IMR-90 (cell line): ENCODE measurements at regions not wholly inside any gene's neighbourhood (a gene's known extent, or its start where the extent isn't known, plus 50 kb on each side); places are given as distances from the start of the nearest gene placed in this dataset.

Experiments used
- MAFK ChIP-seq: IDR thresholded peaks from 2 replicates; pipeline ENCODE4 v1.6.1; 2012; ENCODE audit warnings: low read depth, low read length, improper control_type of control experiment
- POLR2A ChIP-seq: IDR thresholded peaks from 2 replicates; pipeline ENCODE4 v1.6.1; 2012; ENCODE audit warnings: mild to moderate bottlenecking, low read depth, low read length
- TF ChIP-seq, protein P1 (sequence below): fragments of 150-350 bp; IDR thresholded peaks from 2 replicates; pipeline ENCODE4 v1.6.1; 2016; ENCODE audit warnings: low read depth, mild to moderate bottlenecking, low read length, moderate library complexity, borderline replicate concordance
- TF ChIP-seq, protein P2 (sequence below): conservative IDR thresholded peaks from 2 replicates; pipeline ENCODE4 v1.5.1; 2012; ENCODE audit warnings: mild to moderate bottlenecking, low read depth, low read length, improper control_type of control experiment

GRCh38 chr4:68735106-68735505 lies 64.7 kb upstream of the UGT2B15 start:
- TF ChIP-seq POLR2A, result no peak
- TF ChIP-seq, protein P1, sequence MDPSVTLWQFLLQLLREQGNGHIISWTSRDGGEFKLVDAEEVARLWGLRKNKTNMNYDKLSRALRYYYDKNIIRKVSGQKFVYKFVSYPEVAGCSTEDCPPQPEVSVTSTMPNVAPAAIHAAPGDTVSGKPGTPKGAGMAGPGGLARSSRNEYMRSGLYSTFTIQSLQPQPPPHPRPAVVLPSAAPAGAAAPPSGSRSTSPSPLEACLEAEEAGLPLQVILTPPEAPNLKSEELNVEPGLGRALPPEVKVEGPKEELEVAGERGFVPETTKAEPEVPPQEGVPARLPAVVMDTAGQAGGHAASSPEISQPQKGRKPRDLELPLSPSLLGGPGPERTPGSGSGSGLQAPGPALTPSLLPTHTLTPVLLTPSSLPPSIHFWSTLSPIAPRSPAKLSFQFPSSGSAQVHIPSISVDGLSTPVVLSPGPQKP, result no peak
- TF ChIP-seq MAFK, result no peak
- TF ChIP-seq, protein P2, sequence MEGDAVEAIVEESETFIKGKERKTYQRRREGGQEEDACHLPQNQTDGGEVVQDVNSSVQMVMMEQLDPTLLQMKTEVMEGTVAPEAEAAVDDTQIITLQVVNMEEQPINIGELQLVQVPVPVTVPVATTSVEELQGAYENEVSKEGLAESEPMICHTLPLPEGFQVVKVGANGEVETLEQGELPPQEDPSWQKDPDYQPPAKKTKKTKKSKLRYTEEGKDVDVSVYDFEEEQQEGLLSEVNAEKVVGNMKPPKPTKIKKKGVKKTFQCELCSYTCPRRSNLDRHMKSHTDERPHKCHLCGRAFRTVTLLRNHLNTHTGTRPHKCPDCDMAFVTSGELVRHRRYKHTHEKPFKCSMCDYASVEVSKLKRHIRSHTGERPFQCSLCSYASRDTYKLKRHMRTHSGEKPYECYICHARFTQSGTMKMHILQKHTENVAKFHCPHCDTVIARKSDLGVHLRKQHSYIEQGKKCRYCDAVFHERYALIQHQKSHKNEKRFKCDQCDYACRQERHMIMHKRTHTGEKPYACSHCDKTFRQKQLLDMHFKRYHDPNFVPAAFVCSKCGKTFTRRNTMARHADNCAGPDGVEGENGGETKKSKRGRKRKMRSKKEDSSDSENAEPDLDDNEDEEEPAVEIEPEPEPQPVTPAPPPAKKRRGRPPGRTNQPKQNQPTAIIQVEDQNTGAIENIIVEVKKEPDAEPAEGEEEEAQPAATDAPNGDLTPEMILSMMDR, result no peak
